ENCODE measurements at regions not wholly inside any gene's neighbourhood (a gene's known extent, or its start where the extent isn't known, plus 50 kb on each side); places are given as distances from the start of the nearest gene placed in this dataset.

GRCh38 chr20:7703996-7704395, 236.3 kb downstream of the HAO1 start:
- H3K4ac ChIP-seq (ENCODE audit: low read depth in 1 of 2, low read length in 2 of 2) = no peak overlapping the region
- H3K27ac ChIP-seq (ENCODE audit: low read length, poor library complexity, severe bottlenecking) = no peak overlapping the region
- H3K36me3 ChIP-seq (ENCODE audit: control insufficient read depth in 1 of 2, insufficient read depth in 2 of 2, low read depth in 1 of 2, low read length in 2 of 2) = no peaks in the 10 kb centered on the region
- H2AFZ ChIP-seq (ENCODE audit: low read depth, low read length) = no peak overlapping the region
- WGBS = 40% methylated on average over 1 of the region's 2 CpGs
- no peak overlapping the region for H2AK5ac ChIP-seq (ENCODE audit: low read length, severe bottlenecking)
- no peak for DNase-seq
- no peak overlapping the region for H3K14ac ChIP-seq (ENCODE audit: low read length in 2 of 2)
- H4K8ac ChIP-seq (ENCODE audit: low read length) = no peak overlapping the region
- no peak overlapping the region for H3K4me3 ChIP-seq (ENCODE audit: insufficient read depth in 1 of 2, low read depth in 1 of 2, low read length in 2 of 2)
- H3K79me1 ChIP-seq (replicated peaks; ENCODE audit: low read length, poor library complexity, severe bottlenecking) = no peaks in the 10 kb centered on the region
- H3K9ac ChIP-seq (ENCODE audit: low read length) = no peak overlapping the region
- H4K91ac ChIP-seq (ENCODE audit: low read length) = no peak overlapping the region
- H3K27me3 ChIP-seq (ENCODE audit: control insufficient read depth in 1 of 2, insufficient read depth in 1 of 2, low read length in 2 of 2) = no peaks in the 10 kb centered on the region
- H2BK15ac ChIP-seq (ENCODE audit: low read depth, poor library complexity, severe bottlenecking) = no peak overlapping the region
- no peaks in the 10 kb centered on the region for H3K4me1 ChIP-seq (ENCODE audit: control insufficient read depth, insufficient read depth, low read depth, low read length)
- H2BK120ac ChIP-seq (ENCODE audit: low read depth, low read length) = no peak overlapping the region
- no peaks in the 10 kb centered on the region for H3K9me3 ChIP-seq (ENCODE audit: control insufficient read depth, low read length)
- no peak overlapping the region for H3K18ac ChIP-seq (ENCODE audit: low read depth in 1 of 2, low read length in 2 of 2)
- H3K23ac ChIP-seq (ENCODE audit: low read length in 2 of 2) = no peak overlapping the region
- H3K4me2 ChIP-seq (ENCODE audit: low read length, poor library complexity, severe bottlenecking) = no peak overlapping the region
- H2BK5ac ChIP-seq (ENCODE audit: low read depth, low read length, poor library complexity, severe bottlenecking) = no peak overlapping the region
- no peak overlapping the region for H2BK12ac ChIP-seq (ENCODE audit: low read length in 2 of 2)

GRCh38 chr20:7708112-7708511, 232.1 kb downstream of the HAO1 start:
- Histone ChIP-seq H3K4ac (ENCODE audit: low read depth in 1 of 2, low read length in 2 of 2) (no peak overlapping the region), H3K23ac (ENCODE audit: low read length in 2 of 2) (no peak overlapping the region), H3K9me3 (ENCODE audit: control insufficient read depth, low read length) (peaks cover 8% of the 10 kb centered on the region), H2AFZ (ENCODE audit: low read depth, low read length) (no peak overlapping the region), H3K18ac (ENCODE audit: low read depth in 1 of 2, low read length in 2 of 2) (no peak overlapping the region), H3K79me1 (replicated peaks; ENCODE audit: low read length, poor library complexity, severe bottlenecking) (no peaks in the 10 kb centered on the region), H4K91ac (ENCODE audit: low read length) (no peak overlapping the region), H2BK5ac (ENCODE audit: low read depth, low read length, poor library complexity, severe bottlenecking) (no peak overlapping the region), H3K4me2 (ENCODE audit: low read length, poor library complexity, severe bottlenecking) (no peak overlapping the region), H3K9ac (ENCODE audit: low read length) (no peak overlapping the region), H3K4me3 (ENCODE audit: insufficient read depth in 1 of 2, low read depth in 1 of 2, low read length in 2 of 2) (no peak overlapping the region), H3K36me3 (ENCODE audit: control insufficient read depth in 1 of 2, insufficient read depth in 2 of 2, low read depth in 1 of 2, low read length in 2 of 2) (no peaks in the 10 kb centered on the region), H3K14ac (ENCODE audit: low read length in 2 of 2) (no peak overlapping the region), H4K8ac (ENCODE audit: low read length) (no peak overlapping the region), H2BK15ac (ENCODE audit: low read depth, poor library complexity, severe bottlenecking) (no peak overlapping the region), H2AK5ac (ENCODE audit: low read length, severe bottlenecking) (no peak overlapping the region), H3K27me3 (ENCODE audit: control insufficient read depth in 1 of 2, insufficient read depth in 1 of 2, low read length in 2 of 2) (no peaks in the 10 kb centered on the region), H3K27ac (ENCODE audit: low read length, poor library complexity, severe bottlenecking) (no peak overlapping the region), H3K4me1 (ENCODE audit: control insufficient read depth, insufficient read depth, low read depth, low read length) (no peaks in the 10 kb centered on the region), H2BK120ac (ENCODE audit: low read depth, low read length) (no peak overlapping the region), H2BK12ac (ENCODE audit: low read length in 2 of 2) (no peak overlapping the region)
- no peak for DNase-seq
- 80% methylated on average over 1 of the region's 2 CpGs for WGBS

DNA sequence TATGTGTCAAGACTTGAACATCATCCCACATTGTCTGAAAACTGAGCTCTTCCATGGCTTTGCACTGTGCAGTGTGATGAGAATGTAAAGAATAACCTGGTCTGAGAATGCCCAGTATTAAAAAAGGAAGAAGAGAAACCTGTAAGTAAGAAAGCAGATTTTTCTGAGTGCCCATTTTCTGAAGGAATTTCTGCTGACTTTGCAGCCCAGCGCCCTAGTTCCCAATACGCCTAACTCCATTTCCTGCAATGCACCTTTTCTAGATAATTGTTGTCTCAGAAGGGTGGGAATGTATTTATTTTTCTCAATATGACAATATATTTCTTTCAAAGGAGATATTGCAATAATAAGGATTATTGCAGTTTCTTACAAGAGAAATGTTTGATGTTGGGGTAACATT, 231.5 kb downstream of the HAO1 start:
- no peak overlapping the region for H2BK120ac ChIP-seq (ENCODE audit: low read depth, low read length)
- no peak overlapping the region for H3K23ac ChIP-seq (ENCODE audit: low read length in 2 of 2)
- H3K27me3 ChIP-seq (ENCODE audit: control insufficient read depth in 1 of 2, insufficient read depth in 1 of 2, low read length in 2 of 2) = no peaks in the 10 kb centered on the region
- H3K4me3 ChIP-seq (ENCODE audit: insufficient read depth in 1 of 2, low read depth in 1 of 2, low read length in 2 of 2) = no peak overlapping the region
- H4K91ac ChIP-seq (ENCODE audit: low read length) = no peak overlapping the region
- no peak for DNase-seq
- H3K79me1 ChIP-seq (replicated peaks; ENCODE audit: low read length, poor library complexity, severe bottlenecking) = no peaks in the 10 kb centered on the region
- no peak overlapping the region for H3K9ac ChIP-seq (ENCODE audit: low read length)
- H4K8ac ChIP-seq (ENCODE audit: low read length) = no peak overlapping the region
- no peak overlapping the region for H2BK15ac ChIP-seq (ENCODE audit: low read depth, poor library complexity, severe bottlenecking)
- peaks cover 9% of the 10 kb centered on the region for H3K9me3 ChIP-seq (ENCODE audit: control insufficient read depth, low read length)
- no peak overlapping the region for H2BK5ac ChIP-seq (ENCODE audit: low read depth, low read length, poor library complexity, severe bottlenecking)
- H3K14ac ChIP-seq (ENCODE audit: low read length in 2 of 2) = no peak overlapping the region
- no peak overlapping the region for H3K4me2 ChIP-seq (ENCODE audit: low read length, poor library complexity, severe bottlenecking)
- WGBS = no CpG with 5 or more reads among the region's 2 CpGs
- H3K18ac ChIP-seq (ENCODE audit: low read depth in 1 of 2, low read length in 2 of 2) = no peak overlapping the region
- no peak overlapping the region for H2BK12ac ChIP-seq (ENCODE audit: low read length in 2 of 2)
- H2AFZ ChIP-seq (ENCODE audit: low read depth, low read length) = no peak overlapping the region
- H3K36me3 ChIP-seq (ENCODE audit: control insufficient read depth in 1 of 2, insufficient read depth in 2 of 2, low read depth in 1 of 2, low read length in 2 of 2) = no peaks in the 10 kb centered on the region
- H3K4me1 ChIP-seq (ENCODE audit: control insufficient read depth, insufficient read depth, low read depth, low read length) = no peaks in the 10 kb centered on the region
- no peak overlapping the region for H3K27ac ChIP-seq (ENCODE audit: low read length, poor library complexity, severe bottlenecking)
- H2AK5ac ChIP-seq (ENCODE audit: low read length, severe bottlenecking) = no peak overlapping the region
- no peak overlapping the region for H3K4ac ChIP-seq (ENCODE audit: low read depth in 1 of 2, low read length in 2 of 2)

DNA sequence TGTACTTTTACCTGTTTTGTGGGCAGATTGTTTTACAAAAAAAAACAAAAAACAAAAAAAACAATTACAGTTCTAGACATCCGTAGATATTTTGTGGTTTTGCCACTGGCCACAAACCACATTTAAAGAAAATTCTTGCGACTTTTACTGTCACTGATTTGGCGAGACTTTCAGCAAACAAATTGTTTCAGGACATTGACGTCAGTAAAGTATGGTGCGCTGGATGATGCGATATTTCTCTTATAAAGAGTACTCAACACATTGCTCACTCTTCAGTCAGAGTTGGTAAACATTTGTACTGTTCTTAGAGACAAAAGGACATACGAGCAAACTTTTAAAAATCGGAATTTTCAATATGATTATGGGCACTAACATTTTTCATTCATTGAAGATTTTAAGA, 229.8 kb downstream of the HAO1 start:
- no peak overlapping the region for H3K27ac ChIP-seq (ENCODE audit: low read length, poor library complexity, severe bottlenecking)
- no peak overlapping the region for H3K23ac ChIP-seq (ENCODE audit: low read length in 2 of 2)
- H3K14ac ChIP-seq (ENCODE audit: low read length in 2 of 2) = no peak overlapping the region
- H3K4me3 ChIP-seq (ENCODE audit: insufficient read depth in 1 of 2, low read depth in 1 of 2, low read length in 2 of 2) = no peak overlapping the region
- no peaks in the 10 kb centered on the region for H3K36me3 ChIP-seq (ENCODE audit: control insufficient read depth in 1 of 2, insufficient read depth in 2 of 2, low read depth in 1 of 2, low read length in 2 of 2)
- no peaks in the 10 kb centered on the region for H3K4me1 ChIP-seq (ENCODE audit: control insufficient read depth, insufficient read depth, low read depth, low read length)
- no peak overlapping the region for H3K9ac ChIP-seq (ENCODE audit: low read length)
- no peak overlapping the region for H2BK5ac ChIP-seq (ENCODE audit: low read depth, low read length, poor library complexity, severe bottlenecking)
- H3K18ac ChIP-seq (ENCODE audit: low read depth in 1 of 2, low read length in 2 of 2) = no peak overlapping the region
- no peak overlapping the region for H3K4ac ChIP-seq (ENCODE audit: low read depth in 1 of 2, low read length in 2 of 2)
- no peak overlapping the region for H2BK120ac ChIP-seq (ENCODE audit: low read depth, low read length)
- H2BK15ac ChIP-seq (ENCODE audit: low read depth, poor library complexity, severe bottlenecking) = no peak overlapping the region
- H4K8ac ChIP-seq (ENCODE audit: low read length) = no peak overlapping the region
- no peak for DNase-seq
- no peaks in the 10 kb centered on the region for H3K79me1 ChIP-seq (replicated peaks; ENCODE audit: low read length, poor library complexity, severe bottlenecking)
- no peaks in the 10 kb centered on the region for H3K27me3 ChIP-seq (ENCODE audit: control insufficient read depth in 1 of 2, insufficient read depth in 1 of 2, low read length in 2 of 2)
- H2AFZ ChIP-seq (ENCODE audit: low read depth, low read length) = no peak overlapping the region
- no peak overlapping the region for H2BK12ac ChIP-seq (ENCODE audit: low read length in 2 of 2)
- H4K91ac ChIP-seq (ENCODE audit: low read length) = no peak overlapping the region
- H3K9me3 ChIP-seq (ENCODE audit: control insufficient read depth, low read length) = peaks cover 9% of the 10 kb centered on the region
- 90% methylated on average over 3 of the region's 8 CpGs for WGBS
- no peak overlapping the region for H2AK5ac ChIP-seq (ENCODE audit: low read length, severe bottlenecking)
- no peak overlapping the region for H3K4me2 ChIP-seq (ENCODE audit: low read length, poor library complexity, severe bottlenecking)
